ENCODE measurements at regions not wholly inside any gene's neighbourhood (a gene's known extent, or its start where the extent isn't known, plus 50 kb on each side); places are given as distances from the start of the nearest gene placed in this dataset.

DNA sequence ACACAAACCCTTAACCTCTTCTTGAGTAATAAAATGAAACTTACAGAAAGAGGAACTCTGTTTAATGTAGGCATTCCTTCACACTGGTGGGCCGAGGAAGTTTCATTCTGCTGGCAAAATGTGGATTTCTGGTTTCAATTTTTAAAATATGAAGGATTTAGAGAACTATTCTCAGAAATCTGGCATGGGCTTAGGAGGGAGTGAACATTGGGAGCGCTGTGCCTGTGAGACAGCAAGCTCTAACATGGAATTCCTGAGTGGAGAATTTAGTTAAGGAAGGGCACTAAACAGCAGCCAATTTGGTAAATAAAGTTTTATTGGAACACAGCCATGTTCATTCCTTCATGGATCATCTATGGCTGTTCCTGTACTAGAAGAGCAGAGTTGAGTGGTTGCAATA lies 751.8 kb upstream of the IGFBP3 start:
- TF ChIP-seq EZH2 (IDR thresholded peaks at IDR 0.05; ENCODE audit: insufficient read depth, poor library complexity, severe bottlenecking) (no peak), EZH2phosphoT487 (IDR thresholded peaks at IDR 0.05; ENCODE audit: insufficient read depth, low read depth) (no peak)

All from GM23248 (cell line).